ENCODE measurements at regions not wholly inside any gene's neighbourhood (a gene's known extent, or its start where the extent isn't known, plus 50 kb on each side); places are given as distances from the start of the nearest gene placed in this dataset.

- H3K9me3 ChIP-seq (replicated peaks in 1 of 3): no peaks in the 10 kb centered on the region
- WGBS, 4 donors: 42 to 52% (median 51%) methylated on average over 2 of the region's 2 CpGs; no CpG with 5 or more reads in 1 of the 4 donors
These were observed 179.5 kb downstream of the MSN start for GRCh38 chrX:65846974-65847373.

GRCh38 chrX:65841263-65841662 is 173.8 kb downstream of the MSN start:
- no peak for DNase-seq
- H3K9me3 ChIP-seq (replicated peaks in 1 of 3): no peaks in the 10 kb centered on the region
- H3K27me3 ChIP-seq: peaks cover 9% of the 10 kb centered on the region
- H3K4me3 ChIP-seq: no peak overlapping the region
- no peak for TF ChIP-seq CTCF (IDR thresholded peaks at IDR 0.05)
- TF ChIP-seq POLR2A (IDR thresholded peaks at IDR 0.05): no peak
- 73 to 79% (median 79%) methylated on average over 2 of the region's 2 CpGs; no CpG with 5 or more reads in 1 of the 4 donors for WGBS, 4 donors
- intact Hi-C loops (cut with DNase I): no loop called here
- H3K36me3 ChIP-seq (replicated peaks in 1 of 2): no peaks in the 10 kb centered on the region
- H3K4me1 ChIP-seq (replicated peaks in 1 of 2): no peaks in the 10 kb centered on the region
- H3K27ac ChIP-seq: no peak overlapping the region

More at GRCh38 chrX:65846974-65847373, 179.5 kb downstream of the MSN start:
- Histone ChIP-seq H3K27me3 (no peaks in the 10 kb centered on the region), H3K27ac (no peak overlapping the region), H3K4me1 (replicated peaks in 1 of 2) (no peaks in the 10 kb centered on the region), H3K36me3 (replicated peaks in 1 of 2) (no peaks in the 10 kb centered on the region), H3K4me3 (no peak overlapping the region)
- intact Hi-C loops (cut with DNase I): no loop called here
- DNase-seq: no peak
- TF ChIP-seq CTCF (IDR thresholded peaks at IDR 0.05) (no peak), POLR2A (IDR thresholded peaks at IDR 0.05) (no peak)

GRCh38 chrX:65838674-65839073 is 171.2 kb downstream of the MSN start:
- Histone ChIP-seq H3K4me1 (replicated peaks in 1 of 2) (no peaks in the 10 kb centered on the region), H3K9me3 (replicated peaks in 1 of 3) (no peaks in the 10 kb centered on the region), H3K27me3 (peaks cover 9% of the 10 kb centered on the region), H3K4me3 (no peak overlapping the region), H3K27ac (no peak overlapping the region), H3K36me3 (replicated peaks in 1 of 2) (no peaks in the 10 kb centered on the region)
- 67 to 82% (median 77%) methylated on average over 2 to 3 of the region's 3 CpGs for WGBS, 4 donors
- TF ChIP-seq CTCF (IDR thresholded peaks at IDR 0.05) (no peak), POLR2A (IDR thresholded peaks at IDR 0.05) (no peak)
- intact Hi-C loops (cut with DNase I): no loop called here
- DNase-seq: no peak

- 74 to 87% (median 83%) methylated on average over 2 to 4 of the region's 4 CpGs for WGBS, 4 donors
- no peak overlapping the region for H3K27ac ChIP-seq
- peaks cover 9% of the 10 kb centered on the region for H3K27me3 ChIP-seq
- H3K4me3 ChIP-seq: no peak overlapping the region
- no peak for DNase-seq
- H3K9me3 ChIP-seq (replicated peaks in 1 of 3): no peaks in the 10 kb centered on the region
- H3K36me3 ChIP-seq (replicated peaks in 1 of 2): no peaks in the 10 kb centered on the region
- intact Hi-C loops (cut with DNase I): no loop called here
- H3K4me1 ChIP-seq (replicated peaks in 1 of 2): no peaks in the 10 kb centered on the region
- TF ChIP-seq CTCF (IDR thresholded peaks at IDR 0.05): no peak
- TF ChIP-seq POLR2A (IDR thresholded peaks at IDR 0.05): no peak
These were observed 170.6 kb downstream of the MSN start for GRCh38 chrX:65837875-65838549.

All from adrenal gland (tissue), 9 donors.